ENCODE measurements at regions not wholly inside any gene's neighbourhood (a gene's known extent, or its start where the extent isn't known, plus 50 kb on each side); places are given as distances from the start of the nearest gene placed in this dataset.

DNA sequence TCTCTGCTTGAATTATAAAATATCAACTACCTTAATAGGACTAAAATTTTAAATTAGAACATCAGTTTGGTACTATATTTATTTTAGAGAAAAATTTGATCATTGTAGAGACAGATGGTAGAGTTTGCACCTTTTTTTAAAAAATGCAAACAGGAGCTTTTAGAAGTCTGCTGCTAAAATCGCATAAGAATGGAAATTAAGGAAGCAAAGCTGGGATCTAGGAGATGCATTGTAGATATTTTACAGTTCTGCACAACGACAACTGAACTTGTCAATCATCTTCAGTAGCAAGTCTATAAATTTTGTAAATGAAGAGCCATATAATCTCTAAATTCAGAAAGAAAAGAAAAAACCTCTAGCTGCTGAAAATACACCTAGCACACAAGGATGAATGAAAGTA is 185.6 kb upstream of the KCNK2 start:
- TF ChIP-seq TEAD4 (IDR thresholded peaks at IDR 0.05) (no peak), ZBTB7A (IDR thresholded peaks at IDR 0.05; ENCODE audit: low read depth) (no peak), YY1 (IDR thresholded peaks at IDR 0.05; ENCODE audit: low read depth) (no peak)

DNA sequence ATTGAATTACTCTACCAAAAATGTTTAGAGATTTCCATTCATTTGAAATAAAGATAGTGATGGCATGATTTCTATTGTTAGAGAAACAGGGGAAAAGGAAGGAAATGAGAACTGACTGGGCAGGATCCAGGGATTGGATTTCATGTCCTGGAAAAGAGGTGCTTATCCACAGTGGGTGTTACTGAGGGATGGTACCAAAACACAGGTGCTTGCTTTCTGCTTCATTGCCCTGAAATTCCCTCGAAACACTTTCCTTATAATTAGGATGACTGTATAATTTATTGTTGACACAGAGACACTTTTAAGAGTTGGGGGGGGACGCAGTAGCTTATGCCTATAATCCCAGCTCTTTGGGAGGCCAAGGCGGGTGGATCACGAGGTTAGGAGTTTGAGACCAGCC is 185.0 kb upstream of the KCNK2 start:
- TF ChIP-seq EGR1 (IDR thresholded peaks at IDR 0.05) (no peak), FOXM1 (IDR thresholded peaks at IDR 0.05; ENCODE audit: borderline replicate concordance, low read depth) (no peak), CREB1 (IDR thresholded peaks at IDR 0.05; ENCODE audit: low read depth) (no peak), YY1 (IDR thresholded peaks at IDR 0.05; ENCODE audit: low read depth) (no peak), TAF1 (IDR thresholded peaks at IDR 0.05; ENCODE audit: low read depth) (no peak), ZBTB7A (IDR thresholded peaks at IDR 0.05; ENCODE audit: low read depth) (no peak), RAD21 (IDR thresholded peaks at IDR 0.05; ENCODE audit: low read depth) (no peak), CEBPB (IDR thresholded peaks at IDR 0.05) (no peak), TEAD4 (IDR thresholded peaks at IDR 0.05) (no peak), EP300 (IDR thresholded peaks at IDR 0.05; ENCODE audit: borderline replicate concordance) (no peak), TCF12 (IDR thresholded peaks at IDR 0.05; ENCODE audit: low read depth) (no peak), NFIC (IDR thresholded peaks at IDR 0.05) (no peak)
- TF ChIP-seq, protein P1, sequence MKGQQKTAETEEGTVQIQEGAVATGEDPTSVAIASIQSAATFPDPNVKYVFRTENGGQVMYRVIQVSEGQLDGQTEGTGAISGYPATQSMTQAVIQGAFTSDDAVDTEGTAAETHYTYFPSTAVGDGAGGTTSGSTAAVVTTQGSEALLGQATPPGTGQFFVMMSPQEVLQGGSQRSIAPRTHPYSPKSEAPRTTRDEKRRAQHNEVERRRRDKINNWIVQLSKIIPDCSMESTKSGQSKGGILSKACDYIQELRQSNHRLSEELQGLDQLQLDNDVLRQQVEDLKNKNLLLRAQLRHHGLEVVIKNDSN (IDR thresholded peaks at IDR 0.05) = no peak
- TF ChIP-seq, protein P2, sequence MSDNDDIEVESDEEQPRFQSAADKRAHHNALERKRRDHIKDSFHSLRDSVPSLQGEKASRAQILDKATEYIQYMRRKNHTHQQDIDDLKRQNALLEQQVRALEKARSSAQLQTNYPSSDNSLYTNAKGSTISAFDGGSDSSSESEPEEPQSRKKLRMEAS (IDR thresholded peaks at IDR 0.05) = no peak
- TF ChIP-seq, protein P3, sequence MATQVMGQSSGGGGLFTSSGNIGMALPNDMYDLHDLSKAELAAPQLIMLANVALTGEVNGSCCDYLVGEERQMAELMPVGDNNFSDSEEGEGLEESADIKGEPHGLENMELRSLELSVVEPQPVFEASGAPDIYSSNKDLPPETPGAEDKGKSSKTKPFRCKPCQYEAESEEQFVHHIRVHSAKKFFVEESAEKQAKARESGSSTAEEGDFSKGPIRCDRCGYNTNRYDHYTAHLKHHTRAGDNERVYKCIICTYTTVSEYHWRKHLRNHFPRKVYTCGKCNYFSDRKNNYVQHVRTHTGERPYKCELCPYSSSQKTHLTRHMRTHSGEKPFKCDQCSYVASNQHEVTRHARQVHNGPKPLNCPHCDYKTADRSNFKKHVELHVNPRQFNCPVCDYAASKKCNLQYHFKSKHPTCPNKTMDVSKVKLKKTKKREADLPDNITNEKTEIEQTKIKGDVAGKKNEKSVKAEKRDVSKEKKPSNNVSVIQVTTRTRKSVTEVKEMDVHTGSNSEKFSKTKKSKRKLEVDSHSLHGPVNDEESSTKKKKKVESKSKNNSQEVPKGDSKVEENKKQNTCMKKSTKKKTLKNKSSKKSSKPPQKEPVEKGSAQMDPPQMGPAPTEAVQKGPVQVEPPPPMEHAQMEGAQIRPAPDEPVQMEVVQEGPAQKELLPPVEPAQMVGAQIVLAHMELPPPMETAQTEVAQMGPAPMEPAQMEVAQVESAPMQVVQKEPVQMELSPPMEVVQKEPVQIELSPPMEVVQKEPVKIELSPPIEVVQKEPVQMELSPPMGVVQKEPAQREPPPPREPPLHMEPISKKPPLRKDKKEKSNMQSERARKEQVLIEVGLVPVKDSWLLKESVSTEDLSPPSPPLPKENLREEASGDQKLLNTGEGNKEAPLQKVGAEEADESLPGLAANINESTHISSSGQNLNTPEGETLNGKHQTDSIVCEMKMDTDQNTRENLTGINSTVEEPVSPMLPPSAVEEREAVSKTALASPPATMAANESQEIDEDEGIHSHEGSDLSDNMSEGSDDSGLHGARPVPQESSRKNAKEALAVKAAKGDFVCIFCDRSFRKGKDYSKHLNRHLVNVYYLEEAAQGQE (IDR thresholded peaks at IDR 0.05; ENCODE audit: low read depth) = no peak

DNA sequence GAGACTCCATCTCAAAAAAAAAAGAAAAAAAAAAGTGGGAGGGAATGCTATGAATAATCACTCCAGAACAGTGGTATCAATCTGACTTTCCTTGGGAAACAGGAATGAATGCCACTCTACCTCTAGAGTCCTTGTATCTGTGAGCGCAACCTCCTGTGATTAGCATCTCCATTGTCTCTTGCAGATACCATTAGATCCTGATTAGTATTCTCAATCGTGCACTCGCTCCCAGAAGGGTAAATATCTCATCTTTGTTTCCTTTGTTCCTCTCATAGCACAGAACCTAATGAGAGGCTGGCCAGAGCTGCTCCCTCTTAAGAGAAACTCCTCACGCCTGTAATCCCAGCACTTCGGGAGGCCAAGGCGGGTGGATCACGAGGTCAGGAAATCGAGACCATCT is 184.4 kb upstream of the KCNK2 start:
- TF ChIP-seq, protein P2 (IDR thresholded peaks at IDR 0.05) = no peak
- TF ChIP-seq TAF1 (IDR thresholded peaks at IDR 0.05; ENCODE audit: low read depth) = no peak
- TF ChIP-seq ZBTB7A (IDR thresholded peaks at IDR 0.05; ENCODE audit: low read depth) = no peak
- TF ChIP-seq, protein P1 (IDR thresholded peaks at IDR 0.05) = no peak
- no peak for TF ChIP-seq CEBPB (IDR thresholded peaks at IDR 0.05)
- TF ChIP-seq TEAD4 (IDR thresholded peaks at IDR 0.05) = no peak
- TF ChIP-seq EP300 (IDR thresholded peaks at IDR 0.05; ENCODE audit: borderline replicate concordance) = no peak
- no peak for TF ChIP-seq FOXM1 (IDR thresholded peaks at IDR 0.05; ENCODE audit: borderline replicate concordance, low read depth)
- TF ChIP-seq TCF12 (IDR thresholded peaks at IDR 0.05; ENCODE audit: low read depth) = no peak
- TF ChIP-seq YY1 (IDR thresholded peaks at IDR 0.05; ENCODE audit: low read depth) = no peak
- TF ChIP-seq, protein P3 (IDR thresholded peaks at IDR 0.05; ENCODE audit: low read depth) = no peak
- no peak for TF ChIP-seq NFIC (IDR thresholded peaks at IDR 0.05)
- no peak for TF ChIP-seq RAD21 (IDR thresholded peaks at IDR 0.05; ENCODE audit: low read depth)
- no peak for TF ChIP-seq EGR1 (IDR thresholded peaks at IDR 0.05)
- no peak for TF ChIP-seq CREB1 (IDR thresholded peaks at IDR 0.05; ENCODE audit: low read depth)

DNA sequence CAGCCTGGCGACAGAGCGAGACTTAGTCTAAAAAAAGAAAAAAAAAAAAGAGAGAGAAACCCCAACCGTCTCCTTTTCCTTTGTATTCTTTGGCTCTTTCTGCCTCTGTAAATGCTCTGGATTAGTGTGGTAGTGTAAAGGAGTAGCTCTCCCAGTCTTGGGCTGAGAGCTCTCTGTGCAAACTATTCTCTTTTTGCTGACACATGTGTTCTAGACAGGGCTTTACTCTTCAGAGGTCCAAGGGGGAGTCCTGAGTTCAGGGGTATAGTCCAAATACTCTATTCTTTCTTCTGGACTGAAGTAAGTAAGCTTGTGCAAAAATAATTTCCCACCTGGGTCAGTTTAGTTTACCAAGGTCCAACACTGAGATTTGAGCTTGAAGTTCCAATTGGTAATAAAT is 183.8 kb upstream of the KCNK2 start:
- TF ChIP-seq, protein P1 (IDR thresholded peaks at IDR 0.05) = no peak
- TF ChIP-seq, protein P3 (IDR thresholded peaks at IDR 0.05; ENCODE audit: low read depth) = no peak
- TF ChIP-seq EP300 (IDR thresholded peaks at IDR 0.05; ENCODE audit: borderline replicate concordance) = no peak
- no peak for TF ChIP-seq CEBPB (IDR thresholded peaks at IDR 0.05)
- no peak for TF ChIP-seq TEAD4 (IDR thresholded peaks at IDR 0.05)
- no peak for TF ChIP-seq ZBTB7A (IDR thresholded peaks at IDR 0.05; ENCODE audit: low read depth)

Data from Ishikawa (cell line).